ENCODE measurements at regions not wholly inside any gene's neighbourhood (a gene's known extent, or its start where the extent isn't known, plus 50 kb on each side); places are given as distances from the start of the nearest gene placed in this dataset.

- TF ChIP-seq CTCF (IDR thresholded peaks at IDR 0.05) (no peak), POLR2AphosphoS5 (IDR thresholded peaks at IDR 0.05; ENCODE audit: insufficient read depth in 1 of 2, low read depth in 1 of 2) (no peak)
Measured at GRCh38 chr6:121516331-121516730, 80.9 kb downstream of the GJA1 start.

Measured in vagina (tissue), 2 donors.